OCI-LY3 (cell line): ENCODE measurements at regions not wholly inside any gene's neighbourhood (a gene's known extent, or its start where the extent isn't known, plus 50 kb on each side); places are given as distances from the start of the nearest gene placed in this dataset.

Source experiments
- H2AFZ ChIP-seq: fragments of 200-600, 300-600 bp; shearing (Covaris generic); 2 replicates; pipeline ENCODE4 v1.6.0; 2014; ENCODE audit warnings: antibody characterized with exemption, low read depth, low read length
- H3K27ac ChIP-seq: fragments of 200-600, 300-600 bp; sonication (generic); 2 replicates; pipeline ENCODE4 v1.5.1; 2014; ENCODE audit warnings: mild to moderate bottlenecking, low read length, moderate library complexity, mixed read lengths
- H3K27me3 ChIP-seq: fragments of 200-600, 300-600 bp; sonication (generic); 2 replicates; pipeline ENCODE4 v1.6.1; 2014; ENCODE audit warnings: low read depth, low read length, mixed read lengths
- H3K36me3 ChIP-seq: fragments of 200-600, 300-600 bp; sonication (generic); replicated peaks from 2 replicates; pipeline ENCODE3; 2014; ENCODE audit warnings: low read depth, low read length, mixed read lengths
- H3K4me1 ChIP-seq: fragments of 300-600, 200-600 bp; sonication (generic); 2 replicates; pipeline ENCODE4 v1.6.1; 2014; ENCODE audit warnings: low read length, mixed read lengths
- H3K4me2 ChIP-seq: fragments of 200-600, 300-600 bp; sonication (generic); 2 replicates; pipeline ENCODE4 v1.6.1; 2014; ENCODE audit warnings: low read length, mixed read lengths
- H3K4me3 ChIP-seq: fragments of 300-600, 200-600 bp; sonication (generic); 2 replicates; pipeline ENCODE4 v1.5.1; 2014; ENCODE audit warnings: antibody characterized with exemption, mild to moderate bottlenecking, low read length, moderate library complexity
- H3K79me2 ChIP-seq: fragments of 300-600, 200-600 bp; shearing (Covaris generic); 2 replicates; pipeline ENCODE4 v1.6.1; 2014; ENCODE audit warnings: mild to moderate bottlenecking, low read length, mixed read lengths
- H3K9ac ChIP-seq: fragments of 300-600, 200-600 bp; shearing (Covaris generic); 2 replicates; pipeline ENCODE4 v1.6.0; 2014; ENCODE audit warnings: mild to moderate bottlenecking, low read length, moderate library complexity
- H3K9me3 ChIP-seq: fragments of 200-600, 300-600 bp; shearing (Covaris generic); 2 replicates; pipeline ENCODE4 v1.6.1; 2014; ENCODE audit warnings: low read length, mixed read lengths; ENCODE audit not compliant: insufficient read depth
- H4K20me1 ChIP-seq: fragments of 200-600, 300-600 bp; sonication (generic); 2 replicates; pipeline ENCODE4 v1.6.1; 2016; ENCODE audit warnings: low read length, mixed read lengths; ENCODE audit not compliant: insufficient read depth
- EZH2phosphoT487 ChIP-seq: fragments of 200-600 bp; shearing (Covaris generic); IDR thresholded peaks from 2 replicates; pipeline ENCODE4 v1.6.1; 2018; ENCODE audit warnings: antibody characterized with exemption, mixed run types, low read depth
- TF ChIP-seq, protein P1 (sequence below): fragments of 200-600, 300-600 bp; sonication (generic); IDR thresholded peaks from 2 replicates; pipeline ENCODE4 v1.5.1; 2014; ENCODE audit warnings: antibody characterized with exemption, low read length, low read depth

DNA sequence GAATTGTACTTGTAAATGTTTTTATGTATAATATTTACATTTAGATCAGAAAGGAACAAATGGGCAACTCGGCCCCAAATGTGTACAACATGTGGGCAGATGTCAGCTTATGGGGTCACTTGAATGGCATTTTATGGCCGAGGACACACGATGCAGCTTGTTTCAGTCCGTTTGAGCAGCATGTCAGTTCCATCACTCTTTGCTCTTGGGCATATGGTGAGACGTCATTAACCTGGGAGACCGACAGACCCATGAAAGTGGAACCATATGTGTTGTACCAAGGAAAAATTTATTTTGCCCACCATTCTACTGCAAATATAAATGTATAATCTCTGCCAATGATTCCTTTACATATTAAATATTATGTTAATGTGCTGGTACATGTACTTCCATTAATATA is 561.9 kb upstream of the SOX9 start:
- no peak overlapping the region for H3K27ac ChIP-seq
- H3K36me3 ChIP-seq, result no peaks in the 10 kb centered on the region
- no peak overlapping the region for H3K4me3 ChIP-seq
- no peaks in the 10 kb centered on the region for H3K79me2 ChIP-seq
- no peak overlapping the region for H3K9ac ChIP-seq
- no peaks in the 10 kb centered on the region for H3K27me3 ChIP-seq
- TF ChIP-seq EZH2phosphoT487, result no peak
- TF ChIP-seq, protein P1, sequence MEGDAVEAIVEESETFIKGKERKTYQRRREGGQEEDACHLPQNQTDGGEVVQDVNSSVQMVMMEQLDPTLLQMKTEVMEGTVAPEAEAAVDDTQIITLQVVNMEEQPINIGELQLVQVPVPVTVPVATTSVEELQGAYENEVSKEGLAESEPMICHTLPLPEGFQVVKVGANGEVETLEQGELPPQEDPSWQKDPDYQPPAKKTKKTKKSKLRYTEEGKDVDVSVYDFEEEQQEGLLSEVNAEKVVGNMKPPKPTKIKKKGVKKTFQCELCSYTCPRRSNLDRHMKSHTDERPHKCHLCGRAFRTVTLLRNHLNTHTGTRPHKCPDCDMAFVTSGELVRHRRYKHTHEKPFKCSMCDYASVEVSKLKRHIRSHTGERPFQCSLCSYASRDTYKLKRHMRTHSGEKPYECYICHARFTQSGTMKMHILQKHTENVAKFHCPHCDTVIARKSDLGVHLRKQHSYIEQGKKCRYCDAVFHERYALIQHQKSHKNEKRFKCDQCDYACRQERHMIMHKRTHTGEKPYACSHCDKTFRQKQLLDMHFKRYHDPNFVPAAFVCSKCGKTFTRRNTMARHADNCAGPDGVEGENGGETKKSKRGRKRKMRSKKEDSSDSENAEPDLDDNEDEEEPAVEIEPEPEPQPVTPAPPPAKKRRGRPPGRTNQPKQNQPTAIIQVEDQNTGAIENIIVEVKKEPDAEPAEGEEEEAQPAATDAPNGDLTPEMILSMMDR, result no peak
- H3K4me2 ChIP-seq, result no peak overlapping the region
- no peaks in the 10 kb centered on the region for H3K9me3 ChIP-seq
- no peaks in the 10 kb centered on the region for H4K20me1 ChIP-seq
- H2AFZ ChIP-seq, result no peak overlapping the region
- H3K4me1 ChIP-seq, result no peaks in the 10 kb centered on the region

DNA sequence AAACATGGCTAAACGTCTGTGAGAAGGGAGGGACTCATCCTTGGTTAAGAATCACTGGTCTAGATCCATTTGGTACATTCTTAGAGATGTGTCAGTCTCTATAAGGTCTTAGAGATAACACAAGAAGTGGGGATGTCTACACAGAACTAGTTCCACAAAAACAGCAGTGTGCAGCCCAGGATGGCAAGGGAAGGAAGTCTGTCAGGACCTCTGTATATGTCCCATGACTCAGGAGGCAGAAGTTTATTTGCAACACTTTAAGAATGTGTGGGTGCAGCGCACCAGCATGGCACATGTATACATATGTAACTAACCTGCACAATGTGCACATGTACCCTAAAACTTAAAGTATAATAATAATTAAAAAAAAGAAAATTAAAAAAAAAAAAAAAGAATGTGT is 548.5 kb upstream of the SOX9 start:
- no peaks in the 10 kb centered on the region for H4K20me1 ChIP-seq
- H2AFZ ChIP-seq, result no peak overlapping the region
- no peaks in the 10 kb centered on the region for H3K4me1 ChIP-seq
- TF ChIP-seq EZH2phosphoT487, result no peak
- TF ChIP-seq, protein P1, result no peak
- no peak overlapping the region for H3K4me2 ChIP-seq
- no peaks in the 10 kb centered on the region for H3K9me3 ChIP-seq
- no peaks in the 10 kb centered on the region for H3K79me2 ChIP-seq
- H3K27ac ChIP-seq, result no peak overlapping the region
- H3K36me3 ChIP-seq, result no peaks in the 10 kb centered on the region
- H3K9ac ChIP-seq, result no peak overlapping the region
- no peak overlapping the region for H3K4me3 ChIP-seq
- H3K27me3 ChIP-seq, result no peaks in the 10 kb centered on the region

GRCh38 chr17:71578446-71578845 is 542.4 kb upstream of the SOX9 start:
- no peaks in the 10 kb centered on the region for H3K27me3 ChIP-seq
- H3K4me1 ChIP-seq, result no peaks in the 10 kb centered on the region
- H3K79me2 ChIP-seq, result no peaks in the 10 kb centered on the region
- H2AFZ ChIP-seq, result no peak overlapping the region
- H3K36me3 ChIP-seq, result no peaks in the 10 kb centered on the region
- H3K4me2 ChIP-seq, result no peak overlapping the region
- H3K9me3 ChIP-seq, result no peaks in the 10 kb centered on the region
- TF ChIP-seq, protein P1, result no peak
- H4K20me1 ChIP-seq, result no peaks in the 10 kb centered on the region
- H3K9ac ChIP-seq, result no peak overlapping the region
- no peak overlapping the region for H3K27ac ChIP-seq
- H3K4me3 ChIP-seq, result no peak overlapping the region

DNA sequence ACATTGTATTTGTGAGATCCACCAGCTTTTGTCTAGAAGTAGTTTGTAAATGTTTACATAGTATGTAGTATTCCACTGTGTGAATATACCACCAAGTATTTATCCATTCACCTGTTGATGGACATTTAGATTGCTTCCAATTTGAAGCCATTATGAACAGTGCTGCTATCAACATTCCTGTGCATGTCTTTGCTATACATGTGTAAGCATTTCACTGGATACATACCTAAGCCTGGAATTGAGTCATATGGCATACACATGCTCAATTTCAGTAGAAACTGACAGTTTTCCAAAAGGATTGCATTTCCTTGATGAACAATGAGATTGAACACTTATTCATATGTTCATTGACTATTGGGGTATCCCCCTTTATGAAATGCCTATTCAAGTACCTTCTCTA is 540.6 kb upstream of the SOX9 start:
- no peak overlapping the region for H2AFZ ChIP-seq
- H3K4me3 ChIP-seq, result no peak overlapping the region
- no peak overlapping the region for H3K27ac ChIP-seq
- TF ChIP-seq, protein P1, result no peak
- no peak for TF ChIP-seq EZH2phosphoT487
- H3K79me2 ChIP-seq, result no peaks in the 10 kb centered on the region
- H3K36me3 ChIP-seq, result no peaks in the 10 kb centered on the region
- H3K9ac ChIP-seq, result no peak overlapping the region
- H3K9me3 ChIP-seq, result no peaks in the 10 kb centered on the region
- no peaks in the 10 kb centered on the region for H4K20me1 ChIP-seq
- no peak overlapping the region for H3K4me2 ChIP-seq
- no peaks in the 10 kb centered on the region for H3K27me3 ChIP-seq
- H3K4me1 ChIP-seq, result no peaks in the 10 kb centered on the region
